Ishikawa (cell line): ENCODE measurements at regions not wholly inside any gene's neighbourhood (a gene's known extent, or its start where the extent isn't known, plus 50 kb on each side); places are given as distances from the start of the nearest gene placed in this dataset.

ENCODE experiments used
- CEBPB ChIP-seq: IDR thresholded peaks from 2 replicates; pipeline ENCODE4 v1.6.1; 2012
- CREB1 ChIP-seq: IDR thresholded peaks from 2 replicates; pipeline ENCODE4 v1.6.1; 2012; ENCODE audit warnings: low read depth
- EGR1 ChIP-seq: IDR thresholded peaks from 2 replicates; pipeline ENCODE4 v1.6.1; 2012
- EP300 ChIP-seq: IDR thresholded peaks from 2 replicates; pipeline ENCODE4 v1.6.1; 2012; ENCODE audit warnings: borderline replicate concordance
- FOXM1 ChIP-seq: IDR thresholded peaks from 2 replicates; pipeline ENCODE4 v1.6.1; 2012; ENCODE audit warnings: low read depth, borderline replicate concordance
- RAD21 ChIP-seq: IDR thresholded peaks from 2 replicates; pipeline ENCODE4 v1.6.1; 2012; ENCODE audit warnings: low read depth
- REST ChIP-seq: IDR thresholded peaks from 2 replicates; pipeline ENCODE4 v1.6.1; 2012; ENCODE audit warnings: low read depth, mild to moderate bottlenecking
- TAF1 ChIP-seq: IDR thresholded peaks from 2 replicates; pipeline ENCODE4 v1.6.1; 2012; ENCODE audit warnings: low read depth, mild to moderate bottlenecking
- TEAD4 ChIP-seq: IDR thresholded peaks from 2 replicates; pipeline ENCODE4 v1.6.1; 2012
- USF1 ChIP-seq: IDR thresholded peaks from 2 replicates; pipeline ENCODE4 v1.6.1; 2012
- YY1 ChIP-seq: IDR thresholded peaks from 2 replicates; pipeline ENCODE4 v1.6.1; 2012; ENCODE audit warnings: low read depth
- TF ChIP-seq, protein P1 (sequence below): IDR thresholded peaks from 2 replicates; pipeline ENCODE4 v1.6.1; 2012

DNA sequence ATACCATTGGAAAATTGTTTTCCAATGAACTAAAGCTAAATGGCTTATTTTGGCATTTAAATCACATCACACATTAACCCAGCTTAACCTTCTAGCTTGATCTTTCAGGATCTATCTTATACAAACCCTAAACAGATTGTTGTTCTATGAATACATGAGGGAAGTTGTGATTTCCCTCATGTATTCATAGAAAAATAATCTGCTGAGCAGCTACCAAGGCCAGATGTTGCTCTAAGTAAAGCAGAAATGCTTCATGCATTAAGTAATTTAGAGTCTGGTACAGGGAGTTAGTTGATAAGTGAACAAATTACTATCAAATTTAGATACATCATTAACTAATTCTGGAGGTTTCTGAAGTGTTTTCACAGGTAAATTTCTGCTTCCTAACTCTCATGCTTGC, 204.6 kb upstream of the ANO3 start:
- TF ChIP-seq REST = no peak
- TF ChIP-seq TEAD4 = no peak
- TF ChIP-seq CREB1 = no peak
- TF ChIP-seq, protein P1, sequence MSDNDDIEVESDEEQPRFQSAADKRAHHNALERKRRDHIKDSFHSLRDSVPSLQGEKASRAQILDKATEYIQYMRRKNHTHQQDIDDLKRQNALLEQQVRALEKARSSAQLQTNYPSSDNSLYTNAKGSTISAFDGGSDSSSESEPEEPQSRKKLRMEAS = no peak
- TF ChIP-seq FOXM1 = no peak
- TF ChIP-seq RAD21 = no peak
- TF ChIP-seq EP300 = no peak
- TF ChIP-seq EGR1 = no peak
- no peak for TF ChIP-seq CEBPB
- no peak for TF ChIP-seq TAF1
- TF ChIP-seq USF1 = no peak
- TF ChIP-seq YY1 = no peak
